ENCODE measurements at regions not wholly inside any gene's neighbourhood (a gene's known extent, or its start where the extent isn't known, plus 50 kb on each side); places are given as distances from the start of the nearest gene placed in this dataset.

DNA sequence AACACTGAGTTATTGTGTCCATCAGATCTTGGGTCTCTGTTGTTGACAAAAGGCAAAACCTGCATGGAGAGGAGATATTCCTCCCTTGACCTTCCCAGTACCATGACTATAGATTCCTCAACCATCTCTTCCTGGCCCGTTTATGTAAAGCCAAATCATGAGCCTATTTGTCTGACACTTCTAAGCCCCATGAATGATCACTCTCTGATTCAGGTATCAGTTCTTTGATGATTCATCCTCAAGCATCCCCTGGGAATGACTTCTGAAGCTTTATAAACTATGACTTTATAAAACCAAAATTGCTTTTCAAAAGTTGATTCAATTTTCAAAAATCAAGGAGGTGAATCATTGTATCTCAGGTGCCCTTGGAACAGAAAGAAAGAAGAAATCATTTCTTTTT lies 78.7 kb upstream of the LOC128125822 start:
- TF ChIP-seq CTCF (IDR thresholded peaks at IDR 0.05) = no peak
- no peak for TF ChIP-seq POLR2A (IDR thresholded peaks at IDR 0.05)
- TF ChIP-seq EP300 (IDR thresholded peaks at IDR 0.05) = no peak
- no peak for TF ChIP-seq POLR2AphosphoS5 (IDR thresholded peaks at IDR 0.05)
